SH-SY5Y (cell line): ENCODE measurements at regions not wholly inside any gene's neighbourhood (a gene's known extent, or its start where the extent isn't known, plus 50 kb on each side); places are given as distances from the start of the nearest gene placed in this dataset.

Source experiments
- GATA2 ChIP-seq: IDR thresholded peaks from 2 replicates; pipeline ENCODE4 v1.6.1; 2011; ENCODE audit warnings: mild to moderate bottlenecking, low read depth, low read length
- GATA3 ChIP-seq: IDR thresholded peaks from 2 replicates; pipeline ENCODE4 v1.6.1; 2011; ENCODE audit warnings: low read depth, mild to moderate bottlenecking, low read length, moderate library complexity

DNA sequence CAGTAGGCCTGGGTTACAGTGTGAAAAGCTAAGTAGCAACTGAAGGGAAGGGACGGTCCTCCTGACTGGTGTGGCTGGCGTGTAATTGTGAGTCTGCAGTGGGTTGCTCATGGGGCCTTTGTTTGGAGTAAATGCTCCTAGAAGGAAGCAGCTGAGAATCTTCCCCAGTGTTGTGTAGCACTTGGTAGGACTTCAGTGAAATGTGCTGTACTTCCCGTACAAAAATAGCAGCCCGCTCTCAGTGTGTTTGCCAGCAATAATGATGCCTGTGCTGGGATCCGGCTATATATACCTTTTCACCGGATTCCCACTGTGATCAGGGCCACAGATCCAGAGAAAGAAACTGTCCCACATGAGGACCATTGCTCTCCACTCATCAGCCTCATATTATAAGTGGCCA, 175.7 kb upstream of the NTM start:
- TF ChIP-seq GATA2 (no peak), GATA3 (no peak)
